MM.1S (cell line): ENCODE measurements at regions not wholly inside any gene's neighbourhood (a gene's known extent, or its start where the extent isn't known, plus 50 kb on each side); places are given as distances from the start of the nearest gene placed in this dataset.

ENCODE experiments used
- DNase-seq: peaks from one replicate; pipeline ENCODE4 v3.0.0-alpha.2; 2015
- H2AFZ ChIP-seq: fragments of 300-600 bp; sonication (generic); 2 replicates; pipeline ENCODE4 v1.6.0; 2016; ENCODE audit warnings: antibody characterized with exemption, low read length
- H3F3A ChIP-seq: fragments of 300-600 bp; sonication (generic); 2 replicates; pipeline ENCODE4 v1.6.1; 2016; ENCODE audit warnings: mild to moderate bottlenecking, antibody characterized with exemption, low read length, moderate library complexity, mixed read lengths; ENCODE audit not compliant: insufficient read depth
- H3K27ac ChIP-seq: fragments of 300-600 bp; sonication (generic); 2 replicates; pipeline ENCODE4 v1.5.1; 2016; ENCODE audit warnings: mild to moderate bottlenecking, low read length
- H3K27me3 ChIP-seq: fragments of 300-600 bp; sonication (generic); replicated peaks from 2 replicates; pipeline ENCODE4 v1.6.0; 2016; ENCODE audit warnings: low read length; ENCODE audit not compliant: insufficient read depth
- H3K36me3 ChIP-seq: fragments of 300-600 bp; sonication (generic); replicated peaks from 2 replicates; pipeline ENCODE4 v1.6.1; 2016; ENCODE audit warnings: mild to moderate bottlenecking, low read length, mixed read lengths; ENCODE audit not compliant: insufficient read depth
- H3K4me1 ChIP-seq: fragments of 300-600 bp; sonication (generic); 2 replicates; pipeline ENCODE4 v1.6.1; 2016; ENCODE audit warnings: low read length, mixed read lengths
- H3K4me2 ChIP-seq: fragments of 300-600 bp; sonication (generic); 2 replicates; pipeline ENCODE4 v1.6.0; 2016; ENCODE audit warnings: low read depth, low read length
- H3K4me3 ChIP-seq: fragments of 300-600 bp; sonication (generic); 2 replicates; pipeline ENCODE4 v1.5.1; 2016; ENCODE audit warnings: low read length, mixed read lengths
- H3K79me2 ChIP-seq: fragments of 300-600 bp; sonication (generic); 2 replicates; pipeline ENCODE4 v1.6.1; 2016; ENCODE audit warnings: mixed run types, low read length, mixed read lengths
- H3K9ac ChIP-seq: fragments of 300-600 bp; sonication (generic); 2 replicates; pipeline ENCODE4 v1.6.1; 2016; ENCODE audit warnings: low read length, mixed read lengths
- H3K9me2 ChIP-seq: fragments of 300-600 bp; sonication (generic); replicated peaks from 2 replicates; pipeline ENCODE4 v1.6.1; 2016; ENCODE audit warnings: mild to moderate bottlenecking, low read length, mixed read lengths; ENCODE audit not compliant: insufficient read depth
- H3K9me3 ChIP-seq: fragments of 300-600 bp; sonication (generic); replicated peaks from 2 replicates; pipeline ENCODE4 v1.6.1; 2016; ENCODE audit warnings: mild to moderate bottlenecking, low read length, mixed read lengths; ENCODE audit not compliant: insufficient read depth
- H4K20me1 ChIP-seq: fragments of 300-600 bp; sonication (generic); 2 replicates; pipeline ENCODE4 v1.6.1; 2016; ENCODE audit warnings: mild to moderate bottlenecking, low read length, moderate library complexity, mixed read lengths; ENCODE audit not compliant: insufficient read depth
- EZH2 ChIP-seq: fragments of 300-600 bp; sonication (generic); optimal IDR thresholded peaks from 2 replicates; pipeline ENCODE3; 2017; ENCODE audit warnings: low read depth, mild to moderate bottlenecking, antibody characterized with exemption, low read length, mixed read lengths
- EZH2phosphoT487 ChIP-seq: fragments of 300-600 bp; sonication (generic); IDR thresholded peaks from 2 replicates; pipeline ENCODE4 v1.6.1; 2018; ENCODE audit warnings: antibody characterized with exemption, low read length
- TF ChIP-seq, protein P1 (sequence below): fragments of 300-600 bp; sonication (generic); IDR thresholded peaks from 2 replicates; pipeline ENCODE4 v1.5.1; 2016; ENCODE audit warnings: antibody characterized with exemption, low read length, mixed read lengths

DNA sequence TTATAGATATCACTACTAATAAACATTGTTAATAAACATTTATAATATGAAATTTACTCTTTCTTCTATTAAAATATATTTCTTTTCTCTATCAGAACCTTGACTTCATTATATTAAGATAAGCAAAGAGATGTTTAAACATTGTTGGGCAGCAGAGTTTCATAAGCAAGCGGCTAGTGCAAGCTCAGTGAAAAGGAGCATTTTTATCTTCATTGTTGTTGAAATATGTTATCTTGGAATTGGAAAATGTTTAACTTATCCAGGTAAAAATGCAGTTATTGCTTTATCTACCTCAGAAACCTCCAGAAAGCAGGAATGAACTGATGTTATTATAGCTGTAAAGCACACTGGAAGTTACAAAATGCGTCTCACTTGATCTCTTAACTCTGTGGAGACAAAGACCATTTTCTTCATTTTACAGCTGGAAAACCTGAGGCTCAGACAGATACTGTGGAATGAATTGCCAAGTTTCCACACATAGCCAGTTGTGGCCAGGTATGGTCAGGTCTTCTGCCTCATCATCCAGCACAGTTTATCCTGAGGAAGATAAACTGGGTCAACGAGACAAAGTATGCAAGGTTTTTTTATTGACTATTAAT, 934.6 kb upstream of the FAM98A start:
- no peak overlapping the region for H3K4me3 ChIP-seq
- no peaks in the 10 kb centered on the region for H3K27me3 ChIP-seq

DNA sequence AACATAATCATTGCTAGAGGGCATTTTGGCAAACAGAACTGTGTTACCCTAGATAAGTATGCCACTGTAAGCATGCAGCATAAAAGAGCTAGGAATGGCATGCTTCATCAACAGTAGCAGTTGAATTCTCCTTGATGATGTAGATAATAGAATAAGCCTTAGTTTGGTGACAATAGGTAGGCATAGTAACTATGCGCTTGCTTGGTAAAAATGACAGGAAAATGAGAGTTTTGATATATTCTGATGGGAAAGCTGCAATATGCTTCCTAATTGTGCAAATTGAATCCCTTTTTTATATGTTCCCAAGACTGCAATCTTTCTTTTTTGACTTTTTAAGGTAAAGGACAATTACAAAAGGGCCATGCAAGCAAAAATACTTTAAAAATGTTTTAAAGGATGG, 930.9 kb upstream of the FAM98A start:
- no peak overlapping the region for H3K4me2 ChIP-seq
- H4K20me1 ChIP-seq, result no peaks in the 10 kb centered on the region
- H3K27me3 ChIP-seq, result no peaks in the 10 kb centered on the region
- no peaks in the 10 kb centered on the region for H3K9me2 ChIP-seq
- no peak overlapping the region for H3K4me3 ChIP-seq
- no peaks in the 10 kb centered on the region for H3F3A ChIP-seq
- H3K36me3 ChIP-seq, result no peaks in the 10 kb centered on the region
- H3K9ac ChIP-seq, result no peak overlapping the region
- TF ChIP-seq, protein P1, sequence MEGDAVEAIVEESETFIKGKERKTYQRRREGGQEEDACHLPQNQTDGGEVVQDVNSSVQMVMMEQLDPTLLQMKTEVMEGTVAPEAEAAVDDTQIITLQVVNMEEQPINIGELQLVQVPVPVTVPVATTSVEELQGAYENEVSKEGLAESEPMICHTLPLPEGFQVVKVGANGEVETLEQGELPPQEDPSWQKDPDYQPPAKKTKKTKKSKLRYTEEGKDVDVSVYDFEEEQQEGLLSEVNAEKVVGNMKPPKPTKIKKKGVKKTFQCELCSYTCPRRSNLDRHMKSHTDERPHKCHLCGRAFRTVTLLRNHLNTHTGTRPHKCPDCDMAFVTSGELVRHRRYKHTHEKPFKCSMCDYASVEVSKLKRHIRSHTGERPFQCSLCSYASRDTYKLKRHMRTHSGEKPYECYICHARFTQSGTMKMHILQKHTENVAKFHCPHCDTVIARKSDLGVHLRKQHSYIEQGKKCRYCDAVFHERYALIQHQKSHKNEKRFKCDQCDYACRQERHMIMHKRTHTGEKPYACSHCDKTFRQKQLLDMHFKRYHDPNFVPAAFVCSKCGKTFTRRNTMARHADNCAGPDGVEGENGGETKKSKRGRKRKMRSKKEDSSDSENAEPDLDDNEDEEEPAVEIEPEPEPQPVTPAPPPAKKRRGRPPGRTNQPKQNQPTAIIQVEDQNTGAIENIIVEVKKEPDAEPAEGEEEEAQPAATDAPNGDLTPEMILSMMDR, result no peak
- TF ChIP-seq EZH2 (no peak), EZH2phosphoT487 (no peak)
- H3K9me3 ChIP-seq, result no peaks in the 10 kb centered on the region
- no peaks in the 10 kb centered on the region for H3K4me1 ChIP-seq
- no peaks in the 10 kb centered on the region for H3K79me2 ChIP-seq
- no peak overlapping the region for H3K27ac ChIP-seq
- no peak overlapping the region for H2AFZ ChIP-seq
- no peak for DNase-seq

More for the DNA sequence above, 934.6 kb upstream of the FAM98A start:
- no peaks in the 10 kb centered on the region for H3F3A ChIP-seq
- no peak overlapping the region for H3K27ac ChIP-seq
- no peaks in the 10 kb centered on the region for H3K4me1 ChIP-seq
- DNase-seq, result no peak
- H3K9ac ChIP-seq, result no peak overlapping the region
- H3K36me3 ChIP-seq, result no peaks in the 10 kb centered on the region
- H4K20me1 ChIP-seq, result no peaks in the 10 kb centered on the region
- no peak overlapping the region for H2AFZ ChIP-seq
- no peak overlapping the region for H3K4me2 ChIP-seq
- H3K79me2 ChIP-seq, result no peaks in the 10 kb centered on the region
- no peaks in the 10 kb centered on the region for H3K9me3 ChIP-seq
- no peaks in the 10 kb centered on the region for H3K9me2 ChIP-seq
- no peak for TF ChIP-seq EZH2phosphoT487
- no peak for TF ChIP-seq EZH2
- TF ChIP-seq, protein P1, result no peak

GRCh38 chr2:34523958-34524514, 924.9 kb upstream of the FAM98A start:
- TF ChIP-seq EZH2phosphoT487, result no peak
- TF ChIP-seq, protein P1, result no peak
- TF ChIP-seq EZH2, result no peak
- no peak overlapping the region for H3K4me3 ChIP-seq
- H3K27ac ChIP-seq, result no peak overlapping the region
- no peaks in the 10 kb centered on the region for H3K79me2 ChIP-seq
- H3K27me3 ChIP-seq, result no peaks in the 10 kb centered on the region
- no peak overlapping the region for H2AFZ ChIP-seq
- no peaks in the 10 kb centered on the region for H3F3A ChIP-seq
- H3K9me3 ChIP-seq, result no peaks in the 10 kb centered on the region
- H3K4me1 ChIP-seq, result no peaks in the 10 kb centered on the region
- H4K20me1 ChIP-seq, result no peaks in the 10 kb centered on the region
- DNase-seq, result no peak
- H3K9me2 ChIP-seq, result 0 out of 2 replicates have a peak, but pooled peaks cover 2% of the 10 kb centered on the region
- no peak overlapping the region for H3K4me2 ChIP-seq
- no peaks in the 10 kb centered on the region for H3K36me3 ChIP-seq
- no peak overlapping the region for H3K9ac ChIP-seq
